GM12892 (cell line): ENCODE measurements at regions not wholly inside any gene's neighbourhood (a gene's known extent, or its start where the extent isn't known, plus 50 kb on each side); places are given as distances from the start of the nearest gene placed in this dataset.

Experiments used
- POLR2A ChIP-seq: IDR thresholded peaks from 2 replicates; pipeline ENCODE4 v1.6.1; 2011; ENCODE audit warnings: low read depth, low read length, control low read depth
- POLR2AphosphoS5 ChIP-seq: IDR thresholded peaks from 2 replicates; pipeline ENCODE4 v1.6.1; 2011; ENCODE audit warnings: low read depth, low read length, control low read depth
- TAF1 ChIP-seq: IDR thresholded peaks from 2 replicates; pipeline ENCODE4 v1.6.1; 2011; ENCODE audit warnings: low read depth, mild to moderate bottlenecking, control low read depth, low read length, borderline replicate concordance

DNA sequence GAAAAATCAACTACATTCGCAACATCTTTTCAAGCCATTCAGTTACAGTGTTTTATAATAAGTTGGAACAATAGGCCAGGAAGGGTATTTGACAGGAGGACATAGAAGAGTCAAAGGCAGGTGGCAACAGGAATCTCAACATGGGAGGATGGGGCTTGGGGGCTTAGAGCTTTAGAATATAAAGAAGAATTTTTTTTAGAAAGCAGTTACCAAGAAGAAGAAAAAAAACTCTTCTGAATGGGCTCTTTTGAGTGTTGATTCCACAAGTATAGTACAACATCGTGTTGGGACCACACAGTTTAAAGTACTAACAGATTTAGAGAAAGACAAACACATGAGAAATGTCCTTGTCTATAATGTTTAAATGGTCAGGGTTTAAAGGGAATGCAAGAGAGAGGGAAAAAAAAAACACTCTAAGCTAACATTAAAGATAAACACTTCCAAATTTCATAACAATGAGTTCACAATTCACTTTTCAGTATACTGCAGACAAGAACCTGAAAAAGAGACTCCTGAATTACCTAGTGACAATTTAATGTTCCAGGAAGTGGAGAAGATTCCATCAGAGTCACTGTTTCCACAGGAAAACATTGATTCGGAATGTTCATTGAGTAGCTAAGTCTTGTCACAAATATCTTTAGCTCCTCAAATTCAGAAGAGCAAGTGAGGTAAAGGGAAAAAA is 282.3 kb downstream of the DEPDC1B start:
- TF ChIP-seq POLR2A (no peak), POLR2AphosphoS5 (no peak), TAF1 (no peak)
